Osteocyte (in vitro differentiated cells): ENCODE measurements at regions not wholly inside any gene's neighbourhood (a gene's known extent, or its start where the extent isn't known, plus 50 kb on each side); places are given as distances from the start of the nearest gene placed in this dataset.

ENCODE experiments used
- DNase-seq: peaks from one replicate; pipeline ENCODE4 v3.0.0; 2021; ENCODE audit warnings: mixed read lengths; ENCODE audit not compliant: unreplicated experiment; ENCODE audit errors: extremely low spot score
- H3K27ac Mint-ChIP-seq: one replicate; pipeline ENCODE4 v1.8.0; 2021; ENCODE audit warnings: mild to moderate bottlenecking, mixed read lengths; ENCODE audit not compliant: unreplicated experiment
- H3K27me3 Mint-ChIP-seq: one replicate; pipeline ENCODE4 v1.8.0; 2021; ENCODE audit warnings: mixed read lengths; ENCODE audit not compliant: unreplicated experiment
- H3K36me3 Mint-ChIP-seq: one replicate; pipeline ENCODE4 v1.8.0; 2021; ENCODE audit warnings: mixed read lengths; ENCODE audit not compliant: unreplicated experiment
- H3K4me1 Mint-ChIP-seq: one replicate; pipeline ENCODE4 v1.8.0; 2021; ENCODE audit warnings: mixed read lengths; ENCODE audit not compliant: unreplicated experiment
- H3K4me3 Mint-ChIP-seq: one replicate; pipeline ENCODE4 v1.8.0; 2021; ENCODE audit warnings: mild to moderate bottlenecking, moderate library complexity, mixed read lengths; ENCODE audit not compliant: unreplicated experiment
- H3K9me3 Mint-ChIP-seq: one replicate; pipeline ENCODE4 v1.8.0; 2021; ENCODE audit warnings: mixed read lengths; ENCODE audit not compliant: unreplicated experiment
- TF ChIP-seq, protein P1 (sequence below): fragments of 200-600 bp; sonication (generic); IDR thresholded peaks from 2 replicates; pipeline ENCODE4 v1.5.0; 2021; ENCODE audit warnings: antibody characterized with exemption, mild to moderate bottlenecking, moderate library complexity

DNA sequence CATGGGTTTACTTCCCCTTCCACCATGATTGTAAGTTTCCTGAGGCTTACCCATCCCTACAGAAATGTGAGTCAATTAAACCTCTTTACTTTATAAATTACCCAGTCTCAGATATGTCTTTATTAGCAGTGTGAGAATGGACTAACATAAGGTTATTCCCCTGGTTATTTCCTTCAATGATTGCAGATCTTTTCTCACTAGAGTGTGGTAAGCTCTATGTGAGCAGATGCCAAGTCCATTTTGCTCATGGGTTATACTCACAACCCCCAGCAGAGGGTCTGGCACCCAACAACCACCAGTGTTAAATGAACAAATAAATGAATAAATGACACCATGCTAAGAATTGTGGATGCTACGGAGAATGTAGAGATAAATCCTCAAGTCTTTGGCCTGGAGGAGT lies 472.8 kb downstream of the LIG4 start:
- no peaks in the 10 kb centered on the region for H3K4me1 Mint-ChIP-seq
- H3K4me3 Mint-ChIP-seq = no peak overlapping the region
- no peaks in the 10 kb centered on the region for H3K27me3 Mint-ChIP-seq
- DNase-seq = no peak
- H3K27ac Mint-ChIP-seq = no peak overlapping the region
- H3K9me3 Mint-ChIP-seq = no peaks in the 10 kb centered on the region
- TF ChIP-seq, protein P1, sequence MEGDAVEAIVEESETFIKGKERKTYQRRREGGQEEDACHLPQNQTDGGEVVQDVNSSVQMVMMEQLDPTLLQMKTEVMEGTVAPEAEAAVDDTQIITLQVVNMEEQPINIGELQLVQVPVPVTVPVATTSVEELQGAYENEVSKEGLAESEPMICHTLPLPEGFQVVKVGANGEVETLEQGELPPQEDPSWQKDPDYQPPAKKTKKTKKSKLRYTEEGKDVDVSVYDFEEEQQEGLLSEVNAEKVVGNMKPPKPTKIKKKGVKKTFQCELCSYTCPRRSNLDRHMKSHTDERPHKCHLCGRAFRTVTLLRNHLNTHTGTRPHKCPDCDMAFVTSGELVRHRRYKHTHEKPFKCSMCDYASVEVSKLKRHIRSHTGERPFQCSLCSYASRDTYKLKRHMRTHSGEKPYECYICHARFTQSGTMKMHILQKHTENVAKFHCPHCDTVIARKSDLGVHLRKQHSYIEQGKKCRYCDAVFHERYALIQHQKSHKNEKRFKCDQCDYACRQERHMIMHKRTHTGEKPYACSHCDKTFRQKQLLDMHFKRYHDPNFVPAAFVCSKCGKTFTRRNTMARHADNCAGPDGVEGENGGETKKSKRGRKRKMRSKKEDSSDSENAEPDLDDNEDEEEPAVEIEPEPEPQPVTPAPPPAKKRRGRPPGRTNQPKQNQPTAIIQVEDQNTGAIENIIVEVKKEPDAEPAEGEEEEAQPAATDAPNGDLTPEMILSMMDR = no peak
- no peaks in the 10 kb centered on the region for H3K36me3 Mint-ChIP-seq

DNA sequence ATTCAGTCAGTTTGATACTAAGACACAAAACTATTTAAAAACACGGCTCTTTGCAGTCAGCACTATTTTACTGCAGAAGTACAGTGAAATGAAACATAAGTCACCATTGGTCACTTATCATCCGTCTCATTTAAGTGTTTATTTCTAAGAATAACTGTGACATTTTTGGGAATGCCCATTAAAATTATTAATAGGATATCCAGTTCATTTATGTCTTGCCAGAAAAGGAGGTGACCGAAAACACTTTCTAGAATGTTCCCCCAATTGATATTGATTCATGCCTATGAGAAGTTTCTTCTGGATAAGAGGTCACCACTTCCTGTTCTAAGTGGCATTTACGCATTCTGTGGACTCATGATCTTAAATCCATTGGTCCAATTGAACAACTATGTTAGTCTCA lies 477.3 kb downstream of the LIG4 start:
- Mint-ChIP-seq H3K36me3 (no peaks in the 10 kb centered on the region), H3K4me3 (no peak overlapping the region), H3K9me3 (no peaks in the 10 kb centered on the region), H3K27me3 (no peaks in the 10 kb centered on the region), H3K27ac (no peak overlapping the region), H3K4me1 (no peaks in the 10 kb centered on the region)
- no peak for DNase-seq
- TF ChIP-seq, protein P1 = no peak

DNA sequence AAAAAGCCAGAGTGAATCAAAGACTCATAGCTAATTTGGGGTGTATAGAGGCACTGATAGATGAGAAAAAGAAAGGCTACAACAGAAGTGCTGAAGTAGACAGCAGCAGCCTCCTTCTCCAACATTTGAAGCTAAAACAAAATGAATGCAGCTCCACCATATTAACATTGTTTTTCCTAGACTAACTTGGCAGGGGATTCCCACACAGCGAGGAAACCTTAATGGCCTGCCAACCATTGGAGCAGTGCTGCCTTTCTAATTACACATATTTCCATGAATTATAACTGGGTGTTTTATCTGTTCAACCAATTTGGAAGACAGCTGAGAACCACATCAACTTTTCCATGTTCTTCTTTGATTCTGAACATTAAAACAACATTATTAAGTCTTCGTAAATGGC lies 478.6 kb downstream of the LIG4 start:
- no peaks in the 10 kb centered on the region for H3K36me3 Mint-ChIP-seq
- no peaks in the 10 kb centered on the region for H3K4me1 Mint-ChIP-seq
- TF ChIP-seq, protein P1 = no peak
- no peak for DNase-seq
- H3K4me3 Mint-ChIP-seq = no peak overlapping the region
- H3K9me3 Mint-ChIP-seq = no peaks in the 10 kb centered on the region
- no peaks in the 10 kb centered on the region for H3K27me3 Mint-ChIP-seq
- no peak overlapping the region for H3K27ac Mint-ChIP-seq

DNA sequence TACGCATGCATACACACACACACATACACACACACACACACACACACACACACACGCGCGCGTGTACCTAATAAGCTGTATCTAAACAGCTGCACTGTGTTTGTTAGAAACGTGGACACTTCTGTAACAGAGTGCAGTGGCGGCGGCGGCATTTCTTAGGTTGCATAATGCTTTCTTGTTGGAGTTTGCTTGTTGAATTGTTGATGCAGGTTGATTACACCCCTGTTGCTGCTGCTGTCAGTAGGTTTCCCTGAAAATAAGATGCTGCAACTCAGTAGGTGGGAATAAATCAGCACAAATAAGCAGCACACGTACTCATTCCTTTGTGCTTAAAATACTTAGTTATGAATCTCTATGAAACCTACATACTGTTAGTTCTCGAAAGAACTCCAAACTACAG lies 479.2 kb downstream of the LIG4 start:
- H3K4me3 Mint-ChIP-seq = no peak overlapping the region
- no peaks in the 10 kb centered on the region for H3K4me1 Mint-ChIP-seq
- TF ChIP-seq, protein P1 = no peak
- DNase-seq = no peak
- H3K27me3 Mint-ChIP-seq = no peaks in the 10 kb centered on the region
- H3K27ac Mint-ChIP-seq = no peak overlapping the region
- H3K36me3 Mint-ChIP-seq = no peaks in the 10 kb centered on the region
- H3K9me3 Mint-ChIP-seq = no peaks in the 10 kb centered on the region

DNA sequence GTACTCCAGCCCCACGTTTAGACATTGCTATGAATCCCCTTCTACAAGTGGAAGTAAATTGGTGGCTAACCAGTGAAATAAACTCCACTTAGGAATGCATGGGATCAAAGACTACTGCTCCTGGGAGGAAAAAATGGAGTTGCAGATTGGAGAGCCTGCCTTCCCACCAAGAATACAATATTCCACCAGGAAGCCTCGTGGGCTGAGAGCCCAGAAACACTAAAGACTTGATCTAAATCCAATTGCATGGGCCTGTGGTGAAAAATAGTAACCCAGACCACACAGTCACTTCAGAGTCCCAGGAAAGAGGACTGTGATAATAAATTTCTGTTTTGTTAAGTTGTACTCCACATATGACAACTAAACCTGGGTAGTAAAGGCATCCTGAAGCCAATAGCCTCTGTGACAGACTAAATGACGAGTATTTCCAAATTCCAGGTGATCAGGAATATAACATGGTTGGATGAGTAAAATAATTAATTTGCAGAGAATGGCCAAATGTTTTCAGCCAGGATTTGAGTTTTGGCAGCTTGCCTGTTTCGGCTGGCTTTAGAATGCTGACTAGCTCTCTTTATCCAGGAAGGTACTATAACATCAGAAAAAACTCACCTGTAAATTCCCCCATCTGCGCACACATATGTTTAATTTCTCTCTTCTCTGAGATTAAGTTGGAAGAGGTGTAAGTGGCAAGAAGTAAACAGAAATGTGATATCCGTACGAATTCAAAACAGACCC lies 480.3 kb downstream of the LIG4 start:
- no peak overlapping the region for H3K27ac Mint-ChIP-seq
- H3K4me1 Mint-ChIP-seq = peaks cover 4% of the 10 kb centered on the region
- TF ChIP-seq, protein P1 = no peak
- no peak for DNase-seq
- no peaks in the 10 kb centered on the region for H3K36me3 Mint-ChIP-seq
- no peak overlapping the region for H3K4me3 Mint-ChIP-seq
- no peaks in the 10 kb centered on the region for H3K9me3 Mint-ChIP-seq
- H3K27me3 Mint-ChIP-seq = no peaks in the 10 kb centered on the region
